Adrenal gland (tissue), 9 donors: ENCODE measurements at regions not wholly inside any gene's neighbourhood (a gene's known extent, or its start where the extent isn't known, plus 50 kb on each side); places are given as distances from the start of the nearest gene placed in this dataset.

Experiments used
- DNase-seq, 7 donors: peaks; one replicate each; pipeline ENCODE4 v3.0.0-alpha.2; 2019 to 2020
- H3K27ac ChIP-seq, 5 donors: fragments of 200-600 bp; sonication (generic) in 4 of 5; 1 replicate in 3 of 5; 2 replicates in 2 of 5; pipeline versions ENCODE4 v1.5.1 to v1.8.0; 2016 to 2020; ENCODE audit warnings: mild to moderate bottlenecking in 1 of 5
- H3K27me3 ChIP-seq: fragments of 200-600 bp; 2 replicates; pipeline ENCODE4 v1.8.0; 2021
- H3K36me3 ChIP-seq, 2 donors: fragments of 200-600 bp; replicated peaks in 1 of 2; 1 replicate in 1 of 2; 2 replicates in 1 of 2; pipeline versions ENCODE4 v1.5.1 to v1.8.0; 2018 to 2022
- H3K4me1 ChIP-seq, 2 donors: fragments of 200-600 bp; replicated peaks in 1 of 2; 1 replicate in 1 of 2; 2 replicates in 1 of 2; pipeline versions ENCODE4 v1.5.1 to v1.8.0; 2018 to 2021
- H3K4me3 ChIP-seq, 4 donors: fragments of 200-600 bp; sonication (generic) in 3 of 4; one replicate each; pipeline ENCODE4 v1.5.1; 2016 to 2018
- H3K9me3 ChIP-seq, 3 donors: fragments of 200-600 bp; sonication (generic) in 1 of 3; replicated peaks in 1 of 3; 1 replicate in 2 of 3; 2 replicates in 1 of 3; pipeline versions ENCODE4 v1.5.1 to v1.8.0; 2016 to 2021
- CTCF ChIP-seq, 6 experiments: fragments of 450-650 bp in 4 of 6; fragments of 200-600 bp in 2 of 6; sonication (generic) in 1 of 6; IDR thresholded peaks; 1 replicate in 5 of 6; 2 replicates in 1 of 6; pipeline versions ENCODE4 v1.5.1 to v1.8.0; 2016 to 2021; ENCODE audit warnings: antibody characterized with exemption in 6 of 6, mild to moderate bottlenecking in 2 of 6, moderate library complexity in 1 of 6
- POLR2A ChIP-seq, 2 donors: fragments of 450-650 bp; IDR thresholded peaks; one replicate each; pipeline ENCODE4 v1.6.1; 2017; ENCODE audit warnings: antibody characterized with exemption in 2 of 2, mild to moderate bottlenecking in 2 of 2, moderate library complexity in 1 of 2
- WGBS, 4 donors: extraction: QIAGEN DNeasy Blood & Tissue Kit in 2 of 4; methylation state at CpG; one replicate each; pipeline versions ENCODE4 v1.1.5 to v1.1.7; 2013 to 2017; 5-methylcytosine and 5-hydroxymethylcytosine counted together
- intact Hi-C, 2 donors: fragments of 100-400 bp; cut with DNase I; formaldehyde crosslinking; loops; one replicate each; pipeline versions ENCODE4 v1.14.1 to v1.15.0; 2022 to 2023
- small RNA-seq, 2 donors: library from RNA; depleted of rRNA; stranded (forward); fragments of <200 nt; gene quantifications; one replicate each; pipeline ENCODE3, GENCODE V24; 2016
- donor health status: healthy with polysubstance abuse.
- donor health status: Bipolar disorder and iron deficiency.
- donor health status: DM: yes; HTN: yes; CAD: no.
- donor health status: DM: no; HTN: no; CAD: no.
- donor health status: DM: no; HTN: no; CAD: no.

- 61 to 77% (median 67%) methylated on average over 2 of the region's 2 CpGs for WGBS, 4 donors
- no peak for DNase-seq
Observed at GRCh38 chr13:75919660-75920199, 283.6 kb downstream of the LMO7 start.

GRCh38 chr13:75915066-75915465, 278.9 kb downstream of the LMO7 start:
- H3K9me3 ChIP-seq: no peaks in the 10 kb centered on the region
- no peaks in the 10 kb centered on the region for H3K36me3 ChIP-seq
- H3K4me3 ChIP-seq: no peak overlapping the region
- peaks cover 4% of the 10 kb centered on the region for H3K27me3 ChIP-seq
- H3K4me1 ChIP-seq: no peaks in the 10 kb centered on the region
- H3K27ac ChIP-seq: no peak overlapping the region
- intact Hi-C loops: no loop called here
- no peak for DNase-seq
- no peak for TF ChIP-seq CTCF (IDR thresholded peaks at IDR 0.05)
- TF ChIP-seq POLR2A (IDR thresholded peaks at IDR 0.05): no peak

More at GRCh38 chr13:75919660-75920199, 283.6 kb downstream of the LMO7 start:
- H3K9me3 ChIP-seq: peaks cover 0 to 10% (median 0%) of the 10 kb centered on the region in 3 donors
- H3K4me1 ChIP-seq: no peaks in the 10 kb centered on the region
- no peak overlapping the region for H3K27ac ChIP-seq
- no peak for TF ChIP-seq CTCF (IDR thresholded peaks at IDR 0.05)
- TF ChIP-seq POLR2A (IDR thresholded peaks at IDR 0.05): no peak
- no peak overlapping the region for H3K4me3 ChIP-seq
- H3K27me3 ChIP-seq: no peaks in the 10 kb centered on the region
- no peaks in the 10 kb centered on the region for H3K36me3 ChIP-seq
- intact Hi-C loops: no loop called here

- no peaks in the 10 kb centered on the region for H3K4me1 ChIP-seq
- H3K4me3 ChIP-seq: no peak overlapping the region
- H3K27me3 ChIP-seq: peaks cover 4% of the 10 kb centered on the region
- 70 to 73% (median 71%) methylated on average over 5 of the region's 5 CpGs for WGBS, 4 donors
- TF ChIP-seq POLR2A (IDR thresholded peaks at IDR 0.05): no peak
- no peak for TF ChIP-seq CTCF (IDR thresholded peaks at IDR 0.05)
- no peaks in the 10 kb centered on the region for H3K36me3 ChIP-seq
- intact Hi-C loops: no loop called here
- H3K27ac ChIP-seq: no peak overlapping the region
- no peaks in the 10 kb centered on the region for H3K9me3 ChIP-seq
- DNase-seq: no peak
Observed at GRCh38 chr13:75913925-75914324, 277.8 kb downstream of the LMO7 start.

GRCh38 chr13:75910591-75910990, 274.5 kb downstream of the LMO7 start:
- H3K4me1 ChIP-seq: no peaks in the 10 kb centered on the region

More at GRCh38 chr13:75910591-75910990, 274.5 kb downstream of the LMO7 start:
- Histone ChIP-seq H3K36me3 (no peaks in the 10 kb centered on the region), H3K27ac (no peak overlapping the region), H3K4me3 (no peak overlapping the region), H3K27me3 (peaks cover 4% of the 10 kb centered on the region), H3K9me3 (no peaks in the 10 kb centered on the region)
- WGBS, 4 donors: 84 to 100% (median 91%) methylated on average over 2 of the region's 2 CpGs
- no peak for DNase-seq
- TF ChIP-seq CTCF (IDR thresholded peaks at IDR 0.05) (no peak), POLR2A (IDR thresholded peaks at IDR 0.05) (no peak)
- intact Hi-C loops: no loop called here

Small RNAs in the stretch of these regions (small RNA-seq; reads per million reads assigned to genes)
- 0 reads per million in 2 donors for gene RN7SL571P
